Inflammatory macrophage (primary cell): ENCODE measurements at regions not wholly inside any gene's neighbourhood (a gene's known extent, or its start where the extent isn't known, plus 50 kb on each side); places are given as distances from the start of the nearest gene placed in this dataset.
A peak's percentile ranks its signal among the peaks of the same experiment; 100 is the strongest.

Experiments used
- DNase-seq, 2 donors: peaks; one replicate each; pipeline ENCODE4 v3.0.0-alpha.2; 2020 to 2022

DNA sequence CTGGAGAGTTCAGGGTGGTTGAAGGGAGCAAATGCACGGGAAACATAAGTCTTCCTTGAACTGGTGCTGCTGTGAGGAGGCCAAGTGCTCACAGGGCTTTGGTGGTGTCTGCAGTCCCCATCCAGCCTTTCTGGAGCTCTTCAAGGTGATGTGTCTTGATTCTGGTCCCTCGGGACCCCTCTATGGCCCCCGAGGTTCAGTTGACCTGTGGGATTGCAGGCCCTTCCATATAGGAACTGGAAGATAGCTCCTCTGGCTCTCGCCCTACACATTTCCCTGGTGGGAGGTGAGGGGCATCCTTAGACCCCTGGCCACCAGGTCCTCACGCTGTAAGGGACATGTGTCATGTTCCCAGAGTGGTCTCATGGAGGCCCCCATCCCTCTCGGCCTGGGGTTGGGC is 191.8 kb downstream of the GADD45G start:
- no peak for DNase-seq

DNA sequence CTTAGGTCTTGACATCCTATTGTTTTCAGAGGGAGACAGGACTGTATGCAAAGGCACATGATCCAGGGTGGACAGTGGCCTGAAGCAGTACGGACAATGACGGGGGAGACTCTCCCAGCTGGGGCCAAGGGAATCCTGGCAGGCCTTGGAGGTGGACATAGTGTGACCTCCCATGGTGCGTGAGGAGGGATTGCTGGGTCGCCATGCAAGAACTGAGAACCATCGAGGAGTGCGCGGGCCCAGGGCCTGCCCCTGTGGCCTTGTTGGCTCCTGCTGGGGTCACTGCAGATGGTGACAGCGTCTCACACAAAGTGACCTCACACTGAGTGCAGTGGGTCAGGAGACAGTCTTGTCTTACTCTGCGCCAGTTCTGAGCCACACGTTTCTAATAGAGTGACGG is 192.4 kb downstream of the GADD45G start:
- DNase-seq, result no peak

DNA sequence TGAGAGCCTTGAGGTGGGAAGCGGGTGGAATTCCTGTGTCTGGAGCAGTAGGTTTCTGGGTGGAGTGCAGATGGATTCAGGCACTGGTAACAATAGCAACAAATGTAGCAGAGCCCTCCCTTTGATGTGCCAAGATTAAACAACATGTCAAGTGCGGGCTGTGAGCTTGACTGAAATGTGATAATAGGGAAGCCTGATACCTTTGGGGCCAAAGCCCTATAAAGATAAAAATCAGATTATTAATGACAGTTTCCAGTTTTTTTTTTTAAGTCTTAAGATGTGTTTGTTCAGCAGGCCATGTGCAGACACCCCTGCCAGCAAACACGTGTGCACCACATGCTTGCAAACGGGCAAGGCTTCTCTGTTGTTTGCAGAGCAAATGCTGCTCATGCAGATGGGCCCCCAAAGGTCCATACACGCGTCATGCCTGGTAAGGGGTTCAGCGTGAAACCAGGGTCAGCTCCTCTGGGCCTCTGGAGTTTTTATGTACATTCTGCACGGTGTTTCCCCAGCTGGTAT is 193.2 kb downstream of the GADD45G start:
- DNase-seq, result no peak

DNA sequence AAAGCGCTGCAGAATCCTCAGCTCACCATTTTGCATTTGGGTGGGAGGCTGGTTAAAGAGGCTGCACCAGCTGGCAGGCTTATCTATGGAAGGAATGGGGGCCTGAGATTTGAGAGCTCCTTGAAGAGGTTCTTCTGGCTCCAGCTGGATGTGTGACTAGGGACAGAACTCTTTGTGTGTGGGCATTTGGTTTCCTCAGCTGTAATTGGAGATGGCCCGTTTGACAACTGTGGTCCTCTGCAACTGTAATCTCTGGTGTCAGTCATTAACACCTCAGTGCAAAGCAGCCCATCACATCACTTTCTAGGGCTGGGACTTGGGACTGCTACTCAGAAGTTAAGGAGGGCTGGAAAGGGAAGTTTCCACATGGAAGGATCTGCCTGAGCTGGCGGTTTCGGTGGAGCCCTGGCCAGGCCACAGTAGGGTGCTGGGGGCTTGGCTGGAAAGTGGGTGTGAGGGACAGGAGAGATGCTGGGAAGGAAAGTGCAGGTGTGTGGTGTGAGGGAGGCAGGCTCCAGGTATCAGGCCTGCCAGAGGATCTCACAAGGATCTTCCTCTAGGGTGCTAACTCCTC is 193.8 kb downstream of the GADD45G start:
- DNase-seq, result no peak

DNA sequence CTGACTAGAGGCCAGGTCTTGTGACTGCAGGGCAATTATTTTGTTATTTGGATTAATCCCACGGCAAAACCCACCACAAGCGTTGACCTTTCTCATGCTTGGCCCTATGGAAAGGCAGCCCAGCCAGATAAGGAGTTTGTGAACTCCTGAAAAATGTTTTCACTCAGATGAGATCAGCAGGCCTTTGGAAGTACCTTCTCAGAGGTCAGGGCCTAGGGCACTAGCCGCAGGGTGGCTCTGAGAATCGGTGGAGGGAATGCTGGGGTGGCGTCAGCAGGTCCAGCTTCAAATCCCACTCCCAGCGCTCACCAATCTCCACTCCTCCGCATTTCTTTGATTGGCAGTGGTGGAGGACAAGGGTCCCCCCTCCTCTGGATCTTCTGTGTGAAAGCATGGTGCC is 194.4 kb downstream of the GADD45G start:
- no peak for DNase-seq

DNA sequence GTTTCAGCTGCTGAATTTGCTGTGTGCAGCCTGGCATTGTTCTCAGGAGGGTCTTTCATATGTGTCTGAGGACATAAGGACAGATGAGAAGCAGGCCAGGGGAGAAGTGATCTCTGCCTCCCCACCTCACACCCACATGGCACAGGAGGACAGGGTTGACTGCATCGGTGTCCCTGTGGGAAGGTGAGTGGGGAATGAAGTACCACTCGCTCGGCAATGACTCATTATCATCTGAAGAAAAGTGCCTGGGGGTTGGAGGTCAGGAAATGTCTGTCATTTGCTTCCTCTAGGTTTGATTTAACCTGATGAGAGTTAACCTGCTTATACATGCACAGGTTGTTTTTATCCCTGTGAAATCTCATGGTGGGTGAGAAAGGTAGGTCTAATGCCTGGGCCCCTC is 195.0 kb downstream of the GADD45G start:
- no peak for DNase-seq

DNA sequence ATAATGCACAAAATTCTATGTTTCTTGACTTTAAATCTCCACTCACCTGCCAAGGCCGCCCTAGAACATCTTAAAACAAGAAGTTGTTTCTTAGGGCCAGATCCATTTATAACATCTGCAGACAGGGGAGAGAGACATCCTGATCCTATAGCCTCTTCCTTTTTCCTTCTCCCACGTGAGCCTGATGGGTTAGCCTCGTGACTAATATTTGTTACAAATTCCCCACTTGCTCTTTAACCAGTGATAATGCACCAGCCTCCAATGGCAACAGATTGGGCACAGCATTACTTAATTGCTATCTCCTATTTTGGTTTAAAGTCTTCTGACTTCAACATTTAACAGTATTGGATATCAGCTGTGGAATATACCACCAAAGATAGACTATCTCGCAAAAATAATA is 196.5 kb downstream of the GADD45G start:
- DNase-seq, result peak; percentile 45 to 51

DNA sequence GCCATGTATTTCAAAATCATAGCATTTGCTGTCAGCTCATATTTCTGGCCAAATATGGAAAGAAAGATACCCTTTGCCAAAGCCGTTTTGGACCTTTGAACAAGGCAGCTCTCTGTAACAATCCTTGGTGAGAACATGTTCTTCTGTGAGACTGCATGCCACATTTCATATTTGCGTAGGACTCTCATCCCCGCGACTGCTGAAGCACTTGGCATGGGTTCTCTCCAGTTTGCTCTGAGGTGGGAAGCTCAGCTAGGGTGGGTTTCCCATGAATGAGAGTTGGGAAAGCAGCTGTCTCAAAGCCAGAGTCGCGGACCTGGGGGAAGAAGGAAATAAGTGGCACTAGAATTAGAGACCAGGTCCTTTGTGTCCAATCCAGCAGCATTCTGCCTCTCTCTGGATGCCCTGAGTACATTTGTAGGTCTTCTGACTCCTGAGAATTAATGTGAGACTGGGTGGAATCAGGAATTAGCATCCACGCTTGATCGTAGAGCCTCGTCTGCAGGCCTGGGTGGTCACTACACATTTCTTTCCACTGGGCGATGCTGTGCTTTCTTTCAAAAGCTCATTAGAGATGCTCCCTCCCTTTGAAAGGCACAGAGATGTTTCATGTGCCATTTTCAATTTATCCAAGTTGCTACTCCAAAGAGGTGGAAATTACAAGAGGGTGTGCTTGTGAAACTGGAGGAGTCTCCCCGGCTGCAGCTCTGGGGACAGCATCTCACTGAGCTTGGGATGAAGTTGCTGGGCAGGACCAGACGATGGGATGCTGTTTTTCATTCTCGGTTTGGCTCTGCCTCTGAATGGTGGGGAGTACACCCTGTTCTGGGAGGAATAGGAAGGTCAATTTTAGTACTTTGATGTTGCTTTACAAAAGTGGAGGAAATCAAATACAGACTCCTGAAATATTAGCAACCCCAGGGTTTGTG is 197.2 kb downstream of the GADD45G start:
- DNase-seq, result no peak

DNA sequence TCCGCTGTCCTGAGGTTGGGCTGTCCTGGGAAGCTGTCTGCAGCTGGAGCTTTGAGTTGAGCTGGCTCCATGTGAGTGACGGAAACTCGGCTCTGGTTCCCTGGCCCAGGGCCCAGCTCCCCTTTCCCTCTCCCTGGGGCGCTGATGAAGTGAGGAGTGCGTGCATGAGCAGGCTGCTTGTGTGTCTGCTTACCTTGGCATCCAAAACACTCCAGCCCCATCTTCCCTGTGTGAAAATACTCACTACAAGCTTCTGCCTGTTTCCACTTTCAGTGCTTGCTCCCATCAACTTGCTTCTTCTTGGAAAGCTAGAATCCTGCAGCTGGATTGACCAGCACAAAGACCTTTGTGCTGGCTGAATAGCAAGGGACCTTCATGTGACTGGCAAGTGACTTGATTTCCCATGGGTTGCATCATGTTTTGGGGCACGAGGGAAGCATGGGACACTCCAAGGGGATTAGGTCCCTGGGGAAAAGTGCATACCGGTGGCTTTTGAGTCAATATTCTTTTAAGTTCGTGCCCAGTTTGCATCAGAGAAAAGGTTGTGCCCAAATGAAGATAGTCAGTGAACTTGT is 198.1 kb downstream of the GADD45G start:
- DNase-seq, result no peak

DNA sequence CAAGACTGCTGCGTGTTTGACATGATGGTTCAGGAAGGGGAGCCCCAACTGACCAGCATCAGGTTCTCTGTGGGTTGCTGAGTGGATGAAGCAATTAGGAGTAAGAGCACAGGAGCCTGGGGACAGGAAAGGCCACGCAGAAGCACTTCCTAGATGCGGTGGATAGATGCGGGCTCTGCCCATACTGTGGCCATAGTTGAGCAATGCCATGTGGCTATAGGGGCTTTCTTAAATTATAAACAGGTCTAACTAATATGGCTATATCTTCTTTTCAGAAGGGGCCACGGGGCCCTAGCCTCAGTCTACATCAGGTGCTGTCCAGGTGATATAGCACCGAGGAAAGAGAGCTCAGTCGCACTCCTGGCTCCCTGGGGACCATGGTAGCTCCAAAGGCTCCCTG is 198.6 kb downstream of the GADD45G start:
- DNase-seq, result no peak

DNA sequence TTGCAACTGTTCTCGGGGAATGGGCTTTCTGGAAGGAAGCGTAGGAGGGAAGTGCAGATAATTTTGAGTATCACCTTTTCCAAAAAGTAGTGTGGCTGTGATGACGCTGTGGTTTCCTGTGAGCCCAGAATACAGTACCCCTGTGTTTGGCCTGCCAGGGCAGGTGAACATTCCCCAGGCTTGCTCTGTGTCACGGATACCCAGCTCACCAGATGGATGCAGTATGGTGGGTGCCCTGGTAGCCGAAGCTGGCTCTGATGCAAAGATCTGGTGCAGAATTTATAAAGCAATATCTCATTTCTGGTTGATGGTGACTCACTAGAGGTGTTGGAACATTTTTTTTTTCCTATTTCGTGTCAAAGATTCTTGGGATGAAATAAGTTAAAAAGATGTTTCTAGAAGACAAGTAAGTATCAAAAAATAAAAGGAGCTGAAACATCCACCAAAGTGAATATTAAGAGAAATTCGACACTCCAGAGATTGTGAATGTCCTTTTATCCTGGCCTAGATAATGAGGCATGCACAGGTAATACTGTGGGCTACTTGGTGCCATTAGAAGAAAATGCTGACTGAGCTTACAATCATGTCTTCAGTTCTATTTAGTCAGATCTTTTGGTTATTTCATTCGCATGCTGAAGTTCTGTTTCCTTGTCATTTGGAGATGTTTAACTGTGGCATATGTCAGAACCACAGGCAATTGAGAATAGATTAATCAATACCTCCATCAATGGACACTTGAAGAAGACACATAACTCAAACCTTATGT is 200.1 kb downstream of the GADD45G start:
- no peak for DNase-seq

DNA sequence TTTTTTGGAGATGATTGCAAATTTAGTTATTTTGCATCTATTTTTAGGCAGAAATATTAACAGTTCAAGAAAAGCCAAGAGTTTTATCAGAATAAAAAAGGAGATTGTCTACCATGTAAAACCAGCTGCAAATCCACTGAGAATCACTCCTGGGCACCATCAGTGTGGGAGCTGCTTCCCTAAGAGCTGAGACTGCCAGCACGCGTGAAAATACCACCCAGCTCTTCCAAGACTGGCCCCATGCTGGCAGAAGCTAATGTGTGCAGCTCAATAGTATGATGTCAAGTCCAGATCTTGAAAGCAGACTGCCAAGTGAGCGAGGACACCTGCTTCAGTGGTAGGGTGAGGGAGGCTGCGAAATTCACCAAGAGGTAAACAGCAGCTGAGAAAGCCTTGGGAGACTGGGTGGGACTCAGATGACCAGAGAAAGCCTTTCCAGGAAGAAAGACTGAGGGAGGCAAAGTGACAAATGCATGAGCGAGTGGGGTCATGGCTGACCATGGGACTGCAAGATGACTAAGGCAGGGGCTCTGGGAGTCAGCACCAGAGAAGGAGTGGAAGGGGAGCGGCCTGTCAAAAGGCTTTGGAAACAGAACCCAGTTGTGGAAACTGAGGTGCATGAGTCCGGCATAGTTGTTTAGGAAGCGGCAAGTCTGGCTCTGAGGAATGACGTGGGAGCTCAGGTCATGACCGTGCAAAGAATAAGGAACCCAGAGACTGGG is 200.9 kb downstream of the GADD45G start:
- no peak for DNase-seq

DNA sequence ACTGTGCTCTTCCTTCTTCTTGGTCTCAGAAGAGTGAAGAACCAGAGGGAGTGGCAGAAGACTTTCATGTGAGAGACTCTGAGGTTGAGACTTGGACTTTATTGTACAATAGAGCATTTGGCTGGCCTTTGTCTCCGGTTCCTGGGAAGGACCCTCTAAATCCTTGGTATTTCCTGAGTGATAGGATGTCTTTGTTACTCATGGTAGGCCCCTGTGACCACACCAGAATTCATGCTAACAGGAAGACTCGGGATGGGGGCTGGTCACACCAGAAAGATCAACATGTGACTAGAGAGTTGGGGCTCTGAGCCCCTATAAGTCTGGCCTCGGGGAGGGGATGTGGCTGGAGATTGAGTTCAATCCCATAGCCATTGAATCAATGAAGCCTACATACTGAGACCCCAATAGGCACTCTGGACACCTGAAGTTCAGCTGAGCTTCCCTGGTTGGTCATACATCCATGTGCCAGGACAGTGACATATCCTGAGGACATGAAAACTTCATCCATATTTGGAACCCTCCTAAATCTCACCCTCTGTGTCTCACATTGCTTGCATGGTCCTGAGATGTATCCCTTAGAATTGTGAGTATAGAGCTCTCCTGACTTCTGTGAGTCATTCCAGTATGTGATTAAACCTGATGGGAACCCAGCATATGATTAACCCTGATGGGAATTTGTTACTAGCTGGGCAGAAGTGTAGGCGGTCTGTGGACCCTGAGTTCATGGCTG is 201.7 kb downstream of the GADD45G start:
- DNase-seq, result no peak

DNA sequence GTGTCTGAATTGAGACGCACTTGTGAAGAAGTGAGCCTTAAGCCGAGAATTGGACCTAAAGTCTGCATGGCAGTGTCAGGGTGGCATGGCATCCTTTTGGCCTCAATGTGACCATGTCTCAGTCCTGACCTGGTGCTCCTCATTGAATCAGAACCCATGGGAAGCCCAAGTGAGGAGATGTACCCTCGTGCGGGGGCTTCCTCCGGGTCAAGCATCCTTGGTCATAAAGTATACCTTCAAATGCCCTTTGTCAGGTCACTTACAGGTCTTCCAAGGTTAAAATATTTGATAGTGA is 202.2 kb downstream of the GADD45G start:
- DNase-seq, result no peak

DNA sequence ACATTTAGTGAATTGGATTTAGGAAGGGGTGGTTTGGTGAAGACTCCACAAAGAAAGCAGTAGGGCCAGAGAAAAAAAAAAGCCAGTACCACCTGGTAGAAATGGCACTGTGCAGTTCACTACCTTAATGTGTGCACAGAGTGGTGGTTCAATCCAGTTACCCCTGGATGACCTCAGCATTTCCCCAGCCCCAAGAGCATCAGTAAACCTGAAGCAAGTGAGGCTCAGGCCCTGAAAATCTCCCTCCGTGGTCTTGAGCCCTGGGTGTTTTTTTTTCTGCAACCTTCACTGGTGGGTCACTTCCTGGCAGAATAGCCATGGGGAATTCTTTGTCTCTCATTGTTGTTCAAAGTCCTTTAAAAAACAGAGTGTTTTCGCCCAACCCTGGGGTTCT is 202.9 kb downstream of the GADD45G start:
- no peak for DNase-seq

DNA sequence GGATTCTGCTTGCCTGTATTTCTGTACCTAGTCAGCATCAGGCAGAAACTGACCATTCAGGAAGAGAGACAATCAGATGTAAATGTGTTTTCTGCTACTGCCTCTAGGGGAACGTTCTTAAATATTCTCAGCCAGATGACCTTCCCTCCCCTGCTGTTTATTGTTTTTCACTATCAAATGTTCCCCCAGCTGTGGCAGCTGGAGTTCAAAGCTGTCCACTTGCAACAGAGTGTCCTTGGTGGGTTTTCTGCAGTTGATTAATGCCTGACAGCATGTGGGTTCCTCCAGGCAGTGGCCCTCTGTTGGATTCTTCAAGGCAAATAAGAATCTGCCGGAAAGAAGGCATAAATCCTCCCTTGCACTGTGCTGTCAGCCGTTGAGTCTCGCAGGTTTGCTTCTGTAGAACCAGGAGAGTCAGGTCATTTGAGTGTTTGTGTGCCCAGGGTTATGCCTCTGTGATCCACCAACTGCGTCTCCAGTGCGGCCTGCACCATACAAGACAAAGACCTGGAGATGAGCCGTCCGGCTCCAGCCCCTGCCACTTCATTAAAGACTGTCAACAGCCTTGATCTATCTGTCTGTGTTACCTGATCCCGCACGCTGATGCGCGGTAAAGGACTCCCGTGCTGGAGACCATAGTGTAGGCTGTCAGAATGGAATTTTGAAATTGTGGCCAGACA is 203.4 kb downstream of the GADD45G start:
- DNase-seq, result no peak

DNA sequence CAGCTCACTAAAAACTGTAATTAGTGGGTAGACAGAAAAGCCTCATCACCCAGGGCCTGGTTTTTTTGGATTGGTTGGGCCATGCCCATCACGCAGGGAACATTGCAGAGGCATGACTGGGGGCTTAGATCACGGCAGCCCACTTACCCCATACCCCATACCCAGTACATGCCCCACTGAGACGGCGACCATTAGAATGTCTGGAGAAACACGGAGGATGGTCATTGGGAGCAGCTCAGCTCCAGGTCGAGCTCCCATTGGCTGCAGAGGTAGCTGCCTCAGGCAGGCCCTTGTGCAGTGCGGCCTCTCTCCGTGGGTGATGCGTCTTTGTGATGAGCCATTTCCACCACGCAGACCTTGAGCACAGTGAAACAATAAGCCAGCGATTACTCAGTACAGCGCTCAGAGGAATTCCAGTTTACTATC is 204.0 kb downstream of the GADD45G start:
- DNase-seq, result no peak

DNA sequence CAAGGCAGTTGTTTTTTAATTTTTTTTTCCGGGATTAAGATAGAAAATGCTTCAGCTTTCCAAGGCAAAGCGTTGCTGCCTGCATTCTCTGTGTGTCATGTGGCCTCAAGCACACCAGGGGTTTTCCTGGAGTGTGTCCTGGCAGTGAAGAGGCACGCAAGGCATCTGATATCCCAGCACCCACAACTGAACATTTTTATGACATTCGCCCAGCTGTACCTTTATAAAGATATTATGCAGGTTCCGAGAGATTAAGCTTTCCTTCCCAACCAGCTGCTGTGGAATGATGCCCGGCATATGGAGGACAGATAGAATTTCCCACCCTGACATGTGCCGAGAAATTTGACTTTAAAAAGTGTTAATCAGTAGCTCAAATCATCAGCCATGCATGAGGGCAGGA is 205.6 kb downstream of the GADD45G start:
- no peak for DNase-seq

DNA sequence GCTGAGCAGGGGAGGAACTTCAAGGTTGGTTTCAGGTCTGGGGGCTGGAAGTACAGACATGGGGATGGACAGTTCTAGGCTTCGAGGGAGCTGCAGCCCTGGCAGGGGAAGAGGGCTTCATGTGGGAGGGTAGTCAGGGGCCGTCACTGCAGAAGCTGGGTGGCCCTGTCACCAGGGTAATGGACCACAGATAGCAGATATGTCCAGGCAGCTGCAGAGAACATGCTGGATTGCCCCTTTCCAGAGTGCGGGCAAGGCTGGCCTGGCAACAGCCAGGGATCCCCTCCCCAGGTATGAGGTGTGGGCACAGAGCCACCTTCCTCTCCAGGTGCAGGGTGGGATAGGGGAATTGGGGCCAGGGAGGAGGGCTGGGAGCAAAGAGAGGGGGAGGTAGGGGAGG is 206.5 kb downstream of the GADD45G start:
- no peak for DNase-seq

DNA sequence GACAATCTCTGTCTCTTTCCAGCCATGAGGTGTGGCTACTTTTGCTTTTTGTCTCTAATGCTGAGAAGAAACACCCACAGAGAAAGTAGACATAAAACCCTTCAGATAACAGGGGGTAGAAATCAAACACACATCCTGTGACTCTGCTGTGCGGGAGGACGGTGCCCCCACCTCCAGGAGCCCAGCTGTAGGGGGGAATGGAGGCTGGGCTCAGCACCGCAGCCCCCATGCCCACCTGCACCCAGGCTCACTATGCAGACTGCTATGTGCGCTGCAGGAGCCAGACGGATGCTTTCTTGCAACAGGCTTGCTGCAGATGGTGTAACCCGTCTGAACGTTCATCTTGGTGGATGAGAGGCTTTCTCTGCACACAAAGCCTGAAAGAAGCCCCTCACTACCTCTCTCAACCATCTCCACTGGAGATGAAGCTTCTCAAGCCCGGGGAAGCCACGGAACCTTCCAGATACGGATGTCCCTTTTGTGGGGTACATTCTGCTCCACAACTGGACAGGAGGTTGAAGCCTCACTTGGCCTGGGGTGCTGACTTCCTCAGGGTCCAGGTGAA is 207.2 kb downstream of the GADD45G start:
- DNase-seq, result no peak
